Transverse colon (tissue), 3 donors: ENCODE measurements at regions not wholly inside any gene's neighbourhood (a gene's known extent, or its start where the extent isn't known, plus 50 kb on each side); places are given as distances from the start of the nearest gene placed in this dataset.

Experiments used
- CTCF ChIP-seq, 5 experiments: fragments of 200-600 bp in 3 of 5; fragments of 450-650 bp in 2 of 5; sonication (generic) in 3 of 5; IDR thresholded peaks; 1 replicate in 2 of 5; 2 replicates in 3 of 5; pipeline ENCODE4 v1.5.1; 2016 to 2017; ENCODE audit warnings: antibody characterized with exemption in 5 of 5, inconsistent platforms in 3 of 5, mild to moderate bottlenecking in 2 of 5, moderate library complexity in 1 of 5
- EP300 ChIP-seq: sonication (generic); formaldehyde crosslinking; IDR thresholded peaks from one replicate; pipeline ENCODE4 v1.6.1; 2017; ENCODE audit warnings: antibody characterized with exemption, low read depth

DNA sequence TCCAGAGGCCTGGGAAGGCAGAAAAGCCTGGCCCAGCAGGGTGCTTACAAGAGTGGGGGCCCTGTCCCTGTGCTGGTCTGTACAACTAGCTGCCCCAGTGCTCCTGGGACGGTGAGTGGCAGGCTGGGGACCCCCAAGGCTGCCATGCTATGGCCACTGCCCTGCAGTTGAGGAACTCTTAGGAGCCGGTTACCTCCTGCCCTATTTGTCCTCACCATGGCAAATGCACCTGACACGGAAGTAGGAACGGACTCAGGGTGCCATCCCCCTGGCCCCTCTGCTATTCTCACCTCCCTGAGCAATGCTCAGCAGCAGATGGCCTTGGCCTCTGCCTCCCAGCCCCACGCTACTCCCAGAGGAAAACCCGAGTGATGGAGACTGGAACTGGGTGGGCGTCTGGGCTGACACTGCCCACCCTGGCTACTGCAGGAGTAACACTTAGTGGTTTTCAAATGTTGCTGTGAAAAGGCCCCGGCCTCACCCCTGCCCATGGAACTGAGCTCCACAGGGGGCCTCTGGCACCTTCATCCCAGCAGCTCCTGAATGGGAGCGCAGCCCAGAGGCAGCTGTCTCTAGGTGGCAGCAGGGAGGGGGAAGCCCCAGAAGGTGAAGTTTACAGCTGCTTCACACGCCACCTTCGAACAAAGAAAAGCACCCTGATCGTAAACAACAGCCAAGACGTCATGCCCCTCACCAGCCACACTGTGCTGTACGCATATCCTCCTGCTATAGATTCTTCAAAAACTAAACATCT, 105.3 kb downstream of the CTTN start:
- TF ChIP-seq EP300: no peak
- peak in 2 of 5 experiments; percentile 15 to 29 for TF ChIP-seq CTCF (IDR thresholded peaks at IDR 0.05)
